ENCODE measurements at regions not wholly inside any gene's neighbourhood (a gene's known extent, or its start where the extent isn't known, plus 50 kb on each side); places are given as distances from the start of the nearest gene placed in this dataset.

GRCh38 chr6:7048894-7049293, 58.9 kb upstream of the RREB1 start:
- TF ChIP-seq ZNF114 (CRISPR knock-in tag; IDR thresholded peaks at IDR 0.05) (no peak), POLR2AphosphoS5 (IDR thresholded peaks at IDR 0.05; ENCODE audit: low read depth) (no peak), CTCF (conservative IDR thresholded peaks at IDR 0.05; ENCODE audit: low read depth in 2 of 2) (no peak), EZH2phosphoT487 (IDR thresholded peaks at IDR 0.05; ENCODE audit: unreplicated experiment) (no peak), ETS1 (IDR thresholded peaks at IDR 0.05) (no peak), REST (IDR thresholded peaks at IDR 0.05; ENCODE audit: unreplicated experiment) (no peak)
